DMS53 (cell line): ENCODE measurements at regions not wholly inside any gene's neighbourhood (a gene's known extent, or its start where the extent isn't known, plus 50 kb on each side); places are given as distances from the start of the nearest gene placed in this dataset.
A peak's percentile ranks its signal among the peaks of the same experiment; 100 is the strongest.

ENCODE experiments used
- DNase-seq: peaks from one replicate; lab custom pipeline; 2025; lab: John Stamatoyannopoulos, UW

GRCh38 chr9:118515947-118516346, 811.7 kb downstream of the TLR4 start:
- DNase-seq: no peak

- no peak for DNase-seq
These were observed 817.1 kb downstream of the TLR4 start for GRCh38 chr9:118521261-118521660.

GRCh38 chr9:118522093-118523028, 818.2 kb downstream of the TLR4 start:
- peak; percentile 80 for DNase-seq

- no peak for DNase-seq
These were observed 823.1 kb downstream of the TLR4 start for GRCh38 chr9:118527261-118527660.

GRCh38 chr9:118529210-118529609, 825.0 kb downstream of the TLR4 start:
- DNase-seq: peak; percentile 57

GRCh38 chr9:118529624-118530214, 825.5 kb downstream of the TLR4 start:
- DNase-seq: no peak

- DNase-seq: no peak
These were observed 828.4 kb downstream of the TLR4 start for GRCh38 chr9:118532592-118532991.

GRCh38 chr9:118533101-118533500, 828.9 kb downstream of the TLR4 start:
- DNase-seq: no peak

- peak; percentile 4 for DNase-seq
These were observed 829.6 kb downstream of the TLR4 start for GRCh38 chr9:118533850-118534249.

GRCh38 chr9:118536153-118536552, 832.0 kb downstream of the TLR4 start:
- no peak for DNase-seq

GRCh38 chr9:118538959-118539358, 830.3 kb downstream of the BRINP1 start:
- DNase-seq: no peak

- DNase-seq: no peak
These were observed 815.8 kb downstream of the BRINP1 start for GRCh38 chr9:118553465-118553864.

- no peak for DNase-seq
These were observed 814.2 kb downstream of the BRINP1 start for GRCh38 chr9:118554987-118555386.

- DNase-seq: no peak
These were observed 811.2 kb downstream of the BRINP1 start for GRCh38 chr9:118558026-118558425.

- DNase-seq: no peak
These were observed 810.3 kb downstream of the BRINP1 start for GRCh38 chr9:118558891-118559290.

GRCh38 chr9:118561051-118561450, 808.2 kb downstream of the BRINP1 start:
- DNase-seq: peak; percentile 47

GRCh38 chr9:118563677-118564076, 805.6 kb downstream of the BRINP1 start:
- no peak for DNase-seq

GRCh38 chr9:118567861-118568260, 801.4 kb downstream of the BRINP1 start:
- DNase-seq: peak; percentile 2

GRCh38 chr9:118568704-118569103, 800.5 kb downstream of the BRINP1 start:
- DNase-seq: no peak

- no peak for DNase-seq
These were observed 800.1 kb downstream of the BRINP1 start for GRCh38 chr9:118569148-118569547.

- DNase-seq: no peak
These were observed 799.2 kb downstream of the BRINP1 start for GRCh38 chr9:118570066-118570465.

GRCh38 chr9:118575341-118576070, 793.7 kb downstream of the BRINP1 start:
- DNase-seq: no peak

GRCh38 chr9:118577121-118577520, 792.1 kb downstream of the BRINP1 start:
- DNase-seq: peak; percentile 13
